Esophagus (tissue), 2 donors: ENCODE measurements at regions not wholly inside any gene's neighbourhood (a gene's known extent, or its start where the extent isn't known, plus 50 kb on each side); places are given as distances from the start of the nearest gene placed in this dataset.

ENCODE experiments used
- H3K27ac ChIP-seq, 2 donors: one replicate each; pipeline ENCODE4 v1.5.1; 2013; ENCODE audit warnings: low read depth in 2 of 2, mild to moderate bottlenecking in 2 of 2, inconsistent platforms in 1 of 2, low read length in 1 of 2, moderate library complexity in 1 of 2
- H3K27me3 ChIP-seq, 2 donors: one replicate each; pipeline ENCODE4 v1.6.1; 2013; ENCODE audit warnings: low read length in 2 of 2, control low read depth in 1 of 2, mild to moderate bottlenecking in 1 of 2; ENCODE audit not compliant: insufficient read depth in 2 of 2, control insufficient read depth in 1 of 2
- H3K36me3 ChIP-seq, 2 donors: one replicate each; pipeline ENCODE4 v1.6.1; 2013; ENCODE audit warnings: low read length in 1 of 2; ENCODE audit not compliant: control insufficient read depth in 2 of 2, insufficient read depth in 2 of 2
- H3K4me1 ChIP-seq, 2 donors: one replicate each; pipeline ENCODE4 v1.6.1; 2013; ENCODE audit warnings: low read length in 1 of 2; ENCODE audit not compliant: control insufficient read depth in 2 of 2, insufficient read depth in 2 of 2
- H3K4me3 ChIP-seq, 2 donors: one replicate each; pipeline ENCODE4 v1.5.1; 2013; ENCODE audit warnings: low read length in 2 of 2, mild to moderate bottlenecking in 2 of 2, low read depth in 1 of 2, moderate library complexity in 1 of 2
- H3K9me3 ChIP-seq, 2 donors: one replicate each; pipeline ENCODE4 v1.6.1; 2013; ENCODE audit warnings: mild to moderate bottlenecking in 2 of 2, low read depth in 1 of 2, low read length in 1 of 2, moderate library complexity in 1 of 2; ENCODE audit not compliant: control insufficient read depth in 2 of 2, insufficient read depth in 1 of 2
- WGBS, 2 donors: extraction: QIAGEN DNeasy Blood & Tissue Kit; methylation state at CpG; one replicate each; pipeline ENCODE4 v1.1.7; 2013; 5-methylcytosine and 5-hydroxymethylcytosine counted together
- donor health status: healthy with polysubstance abuse.
- donor health status: Bipolar disorder and iron deficiency.

DNA sequence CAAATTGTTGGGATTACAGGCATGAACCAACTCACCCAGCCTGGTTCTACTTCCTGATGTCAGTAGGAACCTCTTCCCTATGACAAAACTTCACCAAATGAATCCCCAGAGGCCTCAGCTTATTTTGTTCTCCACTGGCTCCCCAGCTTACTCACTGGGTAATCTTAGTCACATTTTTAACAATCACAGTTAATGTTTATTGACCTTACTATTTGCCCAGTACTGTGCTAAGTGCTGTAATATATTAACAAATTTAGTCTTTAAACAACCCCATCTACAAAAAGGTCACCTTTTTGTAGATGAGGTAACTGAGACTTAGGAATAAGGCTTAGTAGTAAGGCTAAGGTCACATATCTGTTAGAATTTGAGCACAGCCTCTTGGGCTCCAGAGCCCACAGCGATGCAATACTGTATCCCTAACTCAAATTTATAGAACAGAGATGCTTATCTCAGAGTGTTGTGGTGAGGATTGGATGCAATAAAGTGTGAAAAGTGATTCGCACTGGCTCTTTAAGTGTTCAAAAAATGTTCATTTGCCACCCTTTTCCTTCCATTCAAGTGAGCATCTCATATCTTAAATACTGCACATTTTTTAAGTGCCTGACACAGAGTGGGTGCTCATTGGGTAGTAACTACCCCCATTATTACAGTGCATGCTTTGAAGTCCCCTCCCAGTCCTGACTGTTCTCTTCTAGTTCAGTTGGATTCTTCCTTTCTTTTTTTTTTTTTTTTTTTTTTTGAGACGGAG is 146.4 kb upstream of the ARHGAP5 start:
- H3K9me3 ChIP-seq = no peaks in the 10 kb centered on the region
- 84 to 96% methylated on average over 3 of the region's 3 CpGs for WGBS, 2 donors

DNA sequence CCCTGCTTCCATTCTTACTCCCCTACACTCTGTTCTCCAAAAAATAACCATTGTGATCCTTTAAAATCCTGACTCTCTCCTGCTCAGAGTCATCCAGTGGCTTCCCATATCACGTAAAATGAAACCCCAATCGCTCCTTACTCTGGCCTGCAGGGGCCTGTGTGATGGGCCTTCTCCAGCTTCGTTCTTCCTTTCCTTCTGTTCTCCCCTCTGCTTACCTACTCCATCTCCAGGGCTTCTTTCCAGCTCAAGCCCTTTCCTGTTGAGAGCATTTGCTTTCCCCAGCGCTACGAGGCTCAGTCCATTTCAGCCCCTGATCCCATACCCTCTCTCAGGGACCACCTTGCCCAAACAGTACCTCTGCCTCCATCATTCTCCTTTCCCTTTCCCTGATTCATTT is 144.4 kb upstream of the ARHGAP5 start:
- 91 to 96% methylated on average over 5 of the region's 5 CpGs for WGBS, 2 donors

More for the DNA sequence above, 146.4 kb upstream of the ARHGAP5 start:
- Histone ChIP-seq H3K27ac (no peak overlapping the region), H3K4me1 (no peaks in the 10 kb centered on the region), H3K27me3 (no peaks in the 10 kb centered on the region), H3K36me3 (no peaks in the 10 kb centered on the region), H3K4me3 (no peak overlapping the region)

GRCh38 chr14:31933716-31934115 is 143.4 kb upstream of the ARHGAP5 start:
- no peaks in the 10 kb centered on the region for H3K9me3 ChIP-seq
- WGBS, 2 donors = 76 to 82% methylated on average over 3 of the region's 3 CpGs
- H3K4me3 ChIP-seq = no peak overlapping the region
- H3K27ac ChIP-seq = no peak overlapping the region
- H3K27me3 ChIP-seq = no peaks in the 10 kb centered on the region
- no peaks in the 10 kb centered on the region for H3K36me3 ChIP-seq
- H3K4me1 ChIP-seq = no peaks in the 10 kb centered on the region

More for the DNA sequence above, 144.4 kb upstream of the ARHGAP5 start:
- Histone ChIP-seq H3K4me3 (no peak overlapping the region), H3K27me3 (no peaks in the 10 kb centered on the region), H3K36me3 (no peaks in the 10 kb centered on the region), H3K4me1 (no peaks in the 10 kb centered on the region), H3K27ac (no peak overlapping the region), H3K9me3 (no peaks in the 10 kb centered on the region)

GRCh38 chr14:31934767-31935266 is 142.3 kb upstream of the ARHGAP5 start:
- Histone ChIP-seq H3K36me3 (no peaks in the 10 kb centered on the region), H3K27me3 (no peaks in the 10 kb centered on the region), H3K9me3 (no peaks in the 10 kb centered on the region), H3K27ac (no peak overlapping the region), H3K4me1 (no peaks in the 10 kb centered on the region), H3K4me3 (no peak overlapping the region)
- 52 to 54% methylated on average over 4 of the region's 4 CpGs for WGBS, 2 donors

DNA sequence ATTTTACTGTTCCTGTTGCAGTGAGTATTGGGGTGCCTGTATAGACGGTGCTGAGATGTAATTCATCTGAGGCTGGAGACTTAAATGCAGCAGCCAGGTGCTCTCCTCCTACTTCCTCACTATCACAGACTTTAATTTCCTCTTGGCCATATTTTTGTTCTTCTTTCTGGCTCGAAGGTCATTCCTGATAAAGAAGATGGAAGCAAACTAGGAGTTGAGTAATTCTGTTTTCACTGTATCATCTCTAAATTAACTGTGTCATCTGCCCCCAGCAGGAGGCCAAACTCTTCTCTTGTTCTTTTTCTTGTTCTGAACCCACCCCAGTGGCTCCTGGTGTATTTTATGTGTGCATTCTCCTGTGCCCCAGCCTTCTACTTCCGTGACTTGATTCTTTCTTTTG is 141.7 kb upstream of the ARHGAP5 start:
- 71 to 72% methylated on average over 3 of the region's 3 CpGs for WGBS, 2 donors
- H3K36me3 ChIP-seq = no peaks in the 10 kb centered on the region
- no peaks in the 10 kb centered on the region for H3K4me1 ChIP-seq
- H3K27me3 ChIP-seq = no peaks in the 10 kb centered on the region
- no peak overlapping the region for H3K4me3 ChIP-seq
- H3K9me3 ChIP-seq = no peaks in the 10 kb centered on the region
- H3K27ac ChIP-seq = peak overlapping the region in 1 of 2 donors; percentile 3

DNA sequence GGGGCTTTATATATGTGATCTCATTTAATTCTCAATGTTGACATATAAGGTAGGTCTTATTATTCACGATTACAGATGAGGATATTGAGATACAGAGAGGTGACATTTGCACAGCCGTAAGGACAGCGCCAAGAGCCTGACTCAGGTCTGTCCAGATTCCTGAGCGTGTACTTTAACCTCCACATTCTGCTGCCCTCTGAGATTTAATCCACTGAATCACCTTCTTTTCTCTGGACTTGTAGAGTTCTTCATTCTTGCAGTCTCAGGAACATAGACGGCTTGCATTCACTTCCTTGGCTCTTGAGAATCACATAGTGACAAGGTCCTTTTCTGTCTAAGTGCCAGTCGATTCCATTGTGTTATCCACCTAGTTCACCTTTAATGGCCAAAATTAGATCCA is 141.0 kb upstream of the ARHGAP5 start:
- Histone ChIP-seq H3K27ac (peak overlapping the region in 1 of 2 donors; percentile 44), H3K9me3 (no peaks in the 10 kb centered on the region), H3K27me3 (no peaks in the 10 kb centered on the region), H3K4me1 (no peaks in the 10 kb centered on the region), H3K36me3 (no peaks in the 10 kb centered on the region), H3K4me3 (no peak overlapping the region)
- WGBS, 2 donors = 76 to 82% methylated on average over 6 of the region's 6 CpGs

GRCh38 chr14:31937730-31938346 is 139.3 kb upstream of the ARHGAP5 start:
- Histone ChIP-seq H3K4me1 (no peaks in the 10 kb centered on the region), H3K27ac (no peak overlapping the region), H3K27me3 (no peaks in the 10 kb centered on the region), H3K36me3 (no peaks in the 10 kb centered on the region), H3K4me3 (no peak overlapping the region), H3K9me3 (no peaks in the 10 kb centered on the region)
- 53 to 68% methylated on average over 3 of the region's 3 CpGs for WGBS, 2 donors

DNA sequence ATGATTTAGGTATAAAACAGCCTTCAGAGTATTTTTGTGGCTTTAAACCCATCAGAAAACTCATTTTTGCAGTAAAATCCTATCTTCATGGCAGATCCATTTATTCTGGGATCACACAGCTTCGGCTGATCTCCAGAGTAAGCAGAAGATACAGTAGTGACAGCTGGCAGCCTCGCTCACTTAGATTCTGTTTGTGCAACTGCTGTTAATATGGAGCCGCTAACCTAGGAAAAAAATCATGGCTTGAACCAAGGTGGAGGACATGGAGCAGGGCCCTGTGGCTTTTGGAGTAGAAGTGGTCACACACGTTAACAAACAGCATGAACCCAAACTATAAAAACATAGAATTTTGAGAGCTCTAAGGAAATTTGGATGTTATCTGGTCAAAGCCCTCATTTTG is 137.2 kb upstream of the ARHGAP5 start:
- H3K9me3 ChIP-seq = no peaks in the 10 kb centered on the region
- 84 to 95% methylated on average over 4 of the region's 4 CpGs for WGBS, 2 donors

DNA sequence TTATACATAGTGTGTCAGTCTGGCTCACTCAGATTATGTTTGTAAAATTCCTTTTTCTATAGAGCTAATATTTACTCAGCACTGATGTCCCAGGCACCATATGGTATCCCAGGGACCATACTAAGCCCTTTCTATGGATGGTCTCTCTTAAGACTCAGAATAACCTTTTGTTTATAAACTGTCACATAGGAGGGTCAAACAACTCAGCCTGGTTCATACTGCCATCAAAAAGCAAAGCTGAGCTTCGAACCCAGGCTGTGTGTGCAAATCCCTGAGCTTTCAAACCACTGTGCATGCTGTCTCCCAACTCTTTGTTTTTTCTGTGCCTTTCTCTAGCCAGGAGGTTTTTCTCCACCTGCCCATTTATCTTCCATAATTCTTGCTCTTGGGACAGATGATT is 135.6 kb upstream of the ARHGAP5 start:
- Histone ChIP-seq H3K27ac (no peak overlapping the region), H3K27me3 (no peaks in the 10 kb centered on the region), H3K9me3 (no peaks in the 10 kb centered on the region), H3K4me3 (no peak overlapping the region), H3K36me3 (no peaks in the 10 kb centered on the region), H3K4me1 (peaks cover 5 to 15% of the 10 kb centered on the region in 2 donors)
- WGBS, 2 donors = 73 to 83% methylated on average over 1 of the region's 1 CpG

More for the DNA sequence above, 137.2 kb upstream of the ARHGAP5 start:
- H3K4me3 ChIP-seq = no peak overlapping the region
- H3K27ac ChIP-seq = no peak overlapping the region
- no peaks in the 10 kb centered on the region for H3K27me3 ChIP-seq
- H3K4me1 ChIP-seq = peaks cover 2 to 7% of the 10 kb centered on the region in 2 donors
- no peaks in the 10 kb centered on the region for H3K36me3 ChIP-seq
